NCI-H2081 treated with DMSO at 0.1 percent for 48 hours (cell line): ENCODE measurements at regions not wholly inside any gene's neighbourhood (a gene's known extent, or its start where the extent isn't known, plus 50 kb on each side); places are given as distances from the start of the nearest gene placed in this dataset.

Experiments used
- DNase-seq: peaks from one replicate; lab custom pipeline; 2025; lab: John Stamatoyannopoulos, UW

- no peak for DNase-seq
Measured at GRCh38 chr13:66071608-66072007, 1158.5 kb downstream of the PCDH9 start.

GRCh38 chr13:66071029-66071428 lies 1159.1 kb downstream of the PCDH9 start:
- DNase-seq = no peak

DNA sequence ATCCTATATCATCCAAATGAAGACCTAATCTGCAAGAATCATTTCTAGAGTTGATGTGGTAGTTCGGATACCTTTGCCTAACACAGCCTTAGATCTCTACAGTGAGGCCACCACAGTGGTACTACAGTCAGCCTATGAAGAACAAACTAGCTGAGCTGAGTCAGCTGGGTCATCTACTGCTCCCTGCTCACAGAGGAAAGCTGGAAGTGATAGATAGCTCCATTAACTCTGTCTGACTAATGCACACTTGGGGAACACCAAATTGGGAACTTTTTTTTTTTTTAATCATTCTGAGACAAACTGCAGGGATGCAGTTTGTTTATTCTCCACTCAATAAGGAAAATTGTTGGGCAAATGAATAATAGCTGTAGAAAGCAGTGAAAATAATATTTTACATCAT lies 1160.6 kb downstream of the PCDH9 start:
- DNase-seq = no peak

- no peak for DNase-seq
Measured at GRCh38 chr13:66068683-66069082, 1161.5 kb downstream of the PCDH9 start.

DNA sequence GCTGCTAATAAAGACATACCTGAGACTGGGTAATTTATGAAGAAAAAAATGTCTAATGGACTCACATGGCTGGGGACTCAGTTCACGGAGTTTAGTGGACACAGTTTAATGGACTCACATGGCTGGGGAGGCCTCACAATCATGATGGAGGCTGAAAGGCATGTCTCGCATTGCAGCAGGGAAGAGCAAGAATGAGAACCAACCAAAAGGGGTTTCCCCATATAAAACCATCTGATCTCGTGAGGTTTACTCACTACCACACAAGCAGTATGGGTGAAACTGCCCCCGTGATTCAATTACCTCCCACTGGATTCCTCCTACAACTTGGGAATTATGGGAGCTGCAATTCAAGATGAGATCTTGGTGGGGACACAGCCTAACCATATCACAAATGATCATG lies 1181.2 kb downstream of the PCDH9 start:
- no peak for DNase-seq

GRCh38 chr13:66040506-66040905 lies 1189.6 kb downstream of the PCDH9 start:
- DNase-seq = no peak

- DNase-seq = no peak
Measured at GRCh38 chr13:66037096-66037495, 1193.0 kb downstream of the PCDH9 start.

- no peak for DNase-seq
Measured at GRCh38 chr13:66036636-66037035, 1193.5 kb downstream of the PCDH9 start.

- DNase-seq = peak; percentile 44
Measured at GRCh38 chr13:66036024-66036614, 1194.0 kb downstream of the PCDH9 start.

DNA sequence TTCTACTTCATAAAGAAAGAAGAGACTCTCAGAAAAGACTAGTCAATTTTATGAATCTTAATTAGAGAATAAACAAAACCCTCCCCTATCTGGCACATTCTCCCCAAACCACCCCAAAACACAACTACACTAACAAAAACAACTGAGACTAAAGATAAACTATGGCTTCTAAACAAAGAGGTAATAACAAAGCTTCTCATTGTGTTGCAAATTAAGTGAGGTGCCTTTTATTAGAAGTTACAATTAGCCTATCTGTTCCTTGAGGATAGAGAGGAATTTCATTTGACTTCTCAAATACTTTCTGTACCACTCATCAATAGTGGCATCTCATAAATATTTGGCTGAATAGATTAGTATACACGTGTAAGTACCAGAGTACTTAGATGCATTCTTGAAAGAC lies 1196.2 kb downstream of the PCDH9 start:
- DNase-seq = no peak

DNA sequence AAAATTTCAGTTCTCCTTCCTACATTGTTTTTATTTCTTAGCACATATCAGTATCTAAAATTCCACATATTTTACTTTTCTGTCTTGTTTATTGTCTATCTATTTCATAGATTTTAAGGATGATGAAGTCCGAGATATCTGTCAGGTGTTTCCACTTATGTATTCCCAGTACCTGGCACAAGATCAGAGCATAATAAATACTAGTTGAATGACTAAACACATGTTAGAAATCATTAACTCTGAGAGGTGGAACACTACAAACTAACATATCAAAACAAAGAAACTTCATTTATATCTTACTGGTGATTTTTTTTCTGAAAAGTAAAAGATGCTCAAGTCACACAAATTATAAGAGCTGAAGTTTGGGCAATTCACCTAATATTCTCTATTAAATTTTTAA lies 1208.3 kb downstream of the PCDH9 start:
- DNase-seq = no peak

- no peak for DNase-seq
Measured at GRCh38 chr13:66014771-66015170, 1215.4 kb downstream of the PCDH9 start.

- no peak for DNase-seq
Measured at GRCh38 chr13:66009241-66009640, 1220.9 kb downstream of the PCDH9 start.

DNA sequence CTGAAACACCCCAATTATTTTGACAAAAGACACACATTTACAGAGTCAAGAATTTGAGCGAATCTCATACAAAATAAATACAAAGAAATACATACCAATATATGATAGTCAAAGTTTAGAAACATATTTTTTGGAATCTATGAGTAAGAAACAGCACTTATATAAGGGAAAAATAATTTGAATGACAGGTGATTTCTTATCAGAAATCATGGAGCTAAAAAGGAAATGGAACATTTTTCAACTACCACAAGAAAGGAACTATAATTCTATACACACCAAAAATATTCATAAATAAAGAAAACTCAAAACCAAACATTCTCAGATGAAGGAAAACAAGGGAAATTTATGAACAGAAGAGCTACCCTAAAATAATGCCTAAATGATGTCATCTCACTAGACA lies 1226.6 kb downstream of the PCDH9 start:
- DNase-seq = no peak

GRCh38 chr13:66001140-66001539 lies 1229.0 kb downstream of the PCDH9 start:
- DNase-seq = no peak

- no peak for DNase-seq
Measured at GRCh38 chr13:65999411-65999810, 1230.7 kb downstream of the PCDH9 start.

DNA sequence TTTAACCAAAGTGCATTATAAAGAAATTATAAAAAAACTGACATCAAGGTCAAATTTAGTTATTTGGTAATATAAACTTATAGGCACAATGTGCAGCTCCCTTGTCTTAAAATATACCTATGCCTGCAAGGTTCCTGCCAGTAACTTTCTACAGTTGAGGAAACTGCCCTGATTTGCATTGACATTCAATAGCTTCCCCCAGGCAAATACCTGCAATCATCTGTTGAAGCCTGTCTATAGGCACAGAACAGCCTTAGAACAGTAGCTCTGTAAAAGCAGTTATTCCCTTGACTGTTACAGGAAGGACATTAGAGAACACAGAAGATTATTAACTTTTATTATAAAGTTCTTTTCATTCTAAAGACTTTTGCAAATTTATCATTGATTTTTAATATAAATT lies 1239.5 kb downstream of the PCDH9 start:
- DNase-seq = no peak

DNA sequence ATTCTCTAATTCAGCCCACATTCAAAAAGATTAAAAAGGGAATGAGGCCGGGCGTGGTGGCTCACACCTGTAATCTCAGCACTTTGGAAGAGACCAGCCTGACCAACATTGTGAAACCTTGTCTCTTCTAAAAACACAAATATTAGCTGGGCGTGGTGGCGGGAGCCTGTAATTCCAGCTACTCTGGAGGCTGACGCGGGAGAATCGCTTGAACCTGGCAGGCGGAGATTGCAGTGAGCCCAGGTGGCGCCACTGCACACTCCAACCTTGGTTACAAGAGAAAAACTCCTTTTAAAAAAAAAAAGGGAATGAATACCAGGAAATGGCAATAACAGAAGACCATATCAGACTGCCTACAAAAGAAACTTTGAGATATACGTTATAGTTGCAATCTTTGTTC lies 1244.5 kb downstream of the PCDH9 start:
- DNase-seq = no peak

- no peak for DNase-seq
Measured at GRCh38 chr13:65977525-65977924, 1252.6 kb downstream of the PCDH9 start.

DNA sequence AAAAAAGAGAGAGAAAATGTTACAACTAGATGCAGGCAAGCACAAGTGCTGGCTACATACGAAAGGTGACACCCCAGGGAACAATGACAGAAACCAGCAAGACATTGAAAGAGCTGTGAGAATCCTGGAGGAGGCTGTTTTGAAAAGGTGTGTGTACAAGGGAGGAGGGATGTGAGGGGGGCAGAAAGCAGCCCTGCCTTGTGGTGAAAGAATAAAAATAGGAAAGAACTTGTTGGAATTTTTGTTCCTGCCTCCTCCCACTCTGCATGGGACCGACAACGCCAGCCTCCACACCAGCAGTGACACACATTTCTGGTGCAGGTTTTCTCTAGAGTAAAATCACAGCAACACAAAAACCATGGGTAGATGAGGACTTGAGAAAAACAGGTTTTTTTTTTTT lies 1258.6 kb downstream of the PCDH9 start:
- no peak for DNase-seq

DNA sequence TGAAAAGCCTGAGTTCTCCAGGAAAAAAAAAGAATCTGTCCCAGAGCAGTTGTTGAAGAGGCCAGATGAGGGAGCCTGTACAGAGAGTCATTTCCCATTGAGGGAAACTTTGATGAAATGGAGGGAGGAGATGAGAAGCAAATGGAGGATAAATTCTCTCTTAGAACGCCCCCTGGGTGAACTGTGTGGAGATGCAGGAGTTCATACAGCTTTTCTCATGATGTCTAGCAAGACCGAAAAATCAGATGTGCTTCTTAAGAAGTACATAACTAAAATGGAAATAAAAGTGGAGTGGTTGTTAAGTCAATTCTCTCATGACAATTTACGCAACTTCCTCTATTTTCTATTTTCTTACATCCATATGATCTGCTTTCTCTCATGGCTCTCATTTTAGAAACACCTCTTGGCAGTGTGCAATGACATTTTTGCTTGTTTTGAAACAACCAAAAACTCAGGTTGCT lies 1263.1 kb downstream of the PCDH9 start:
- no peak for DNase-seq

GRCh38 chr13:65965501-65965900 lies 1264.6 kb downstream of the PCDH9 start:
- no peak for DNase-seq

GRCh38 chr13:65964672-65965071 lies 1265.5 kb downstream of the PCDH9 start:
- no peak for DNase-seq

- no peak for DNase-seq
Measured at GRCh38 chr13:65959305-65959704, 1270.8 kb downstream of the PCDH9 start.

GRCh38 chr13:65946387-65946786 lies 1283.7 kb downstream of the PCDH9 start:
- no peak for DNase-seq
